ENCODE measurements at regions not wholly inside any gene's neighbourhood (a gene's known extent, or its start where the extent isn't known, plus 50 kb on each side); places are given as distances from the start of the nearest gene placed in this dataset.
"Not testable (repeated sequence)": the region's sequence is repeated elsewhere in the genome, so short reads cannot be mapped to it uniquely, and the experiment has no call there.

- not testable (repeated sequence) for DNase-seq
Observed at GRCh38 chr9:138214548-138214947, 337.0 kb downstream of the CACNA1B start.

DNA sequence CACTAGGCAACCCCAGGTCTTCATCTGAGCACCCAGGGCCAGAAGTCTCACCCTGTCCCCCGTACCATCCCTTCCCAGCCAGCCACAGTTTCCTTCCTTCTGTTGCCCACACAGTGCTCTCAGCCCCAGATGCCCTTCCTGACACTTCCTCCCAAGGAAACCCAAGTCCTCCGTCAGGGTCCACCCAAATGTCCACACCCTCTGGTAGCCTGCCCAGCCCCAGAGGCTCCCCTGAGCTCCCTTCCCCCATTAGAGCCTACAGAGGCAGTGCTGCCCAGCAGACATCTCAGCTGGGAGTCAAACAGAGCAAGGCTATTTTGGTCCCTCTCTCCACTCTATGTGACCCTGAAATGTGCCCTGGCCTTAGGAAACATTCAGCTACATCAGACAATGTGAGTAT is 338.0 kb downstream of the CACNA1B start:
- not testable (repeated sequence) for DNase-seq

DNA sequence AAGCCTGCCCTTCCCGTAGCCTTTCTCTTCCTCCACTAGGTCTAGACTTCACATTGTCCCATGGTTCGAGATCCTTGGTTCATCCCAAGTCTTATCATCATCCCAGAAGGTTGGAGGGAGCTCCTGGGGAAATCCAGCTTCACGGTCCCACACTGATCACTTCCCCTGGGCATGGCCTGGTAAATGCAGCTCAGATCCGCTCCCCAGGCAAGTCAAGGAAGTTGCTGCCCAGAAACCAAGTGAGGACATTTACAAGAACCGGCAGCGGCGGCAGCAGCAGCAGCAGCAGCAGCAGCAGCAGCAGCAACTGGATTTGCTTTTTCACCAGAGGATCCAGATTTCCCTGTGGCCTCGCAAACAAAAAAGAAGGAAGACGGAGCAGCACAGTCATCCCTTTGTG is 339.2 kb downstream of the CACNA1B start:
- DNase-seq = not testable (repeated sequence)

- DNase-seq = peak; percentile 16
Observed at GRCh38 chr9:138217284-138217850, 339.8 kb downstream of the CACNA1B start.

- not testable (repeated sequence) for DNase-seq
Observed at GRCh38 chr9:138219249-138219648, 341.7 kb downstream of the CACNA1B start.

GRCh38 chr9:138221446-138222054 is 344.0 kb downstream of the CACNA1B start:
- not testable (repeated sequence) for DNase-seq

- not testable (repeated sequence) for DNase-seq
Observed at GRCh38 chr9:138237099-138237498, 359.5 kb downstream of the CACNA1B start.

DNA sequence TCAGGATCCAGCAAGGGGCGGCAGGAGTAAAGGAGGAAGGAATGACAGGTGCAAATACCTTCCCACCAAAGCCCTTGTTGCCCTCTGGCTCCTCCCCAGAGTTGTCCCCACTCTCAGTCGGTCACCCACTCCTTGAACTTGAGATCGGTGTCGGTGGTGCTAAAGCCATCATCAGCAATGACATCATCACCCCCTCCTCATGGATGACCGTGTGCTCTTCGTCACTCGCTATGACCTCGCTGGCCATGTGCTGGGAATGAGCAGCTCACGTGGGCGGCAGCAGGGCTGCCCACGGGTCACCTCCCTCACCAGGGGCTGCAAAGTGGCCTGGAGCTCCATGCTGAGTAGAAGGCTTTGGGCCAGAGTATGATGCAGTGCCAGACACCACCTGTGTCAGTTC is 405.3 kb downstream of the CACNA1B start:
- not testable (repeated sequence) for DNase-seq

Data from NCI-H2029 (cell line).